SKM-1 (cell line): ENCODE measurements at regions not wholly inside any gene's neighbourhood (a gene's known extent, or its start where the extent isn't known, plus 50 kb on each side); places are given as distances from the start of the nearest gene placed in this dataset.
"Not testable (repeated sequence)": the region's sequence is repeated elsewhere in the genome, so short reads cannot be mapped to it uniquely, and the experiment has no call there.

Source experiments
- DNase-seq: peaks from one replicate; lab custom pipeline; 2025; ENCODE audit not compliant: unreplicated experiment; lab: John Stamatoyannopoulos, UW

DNA sequence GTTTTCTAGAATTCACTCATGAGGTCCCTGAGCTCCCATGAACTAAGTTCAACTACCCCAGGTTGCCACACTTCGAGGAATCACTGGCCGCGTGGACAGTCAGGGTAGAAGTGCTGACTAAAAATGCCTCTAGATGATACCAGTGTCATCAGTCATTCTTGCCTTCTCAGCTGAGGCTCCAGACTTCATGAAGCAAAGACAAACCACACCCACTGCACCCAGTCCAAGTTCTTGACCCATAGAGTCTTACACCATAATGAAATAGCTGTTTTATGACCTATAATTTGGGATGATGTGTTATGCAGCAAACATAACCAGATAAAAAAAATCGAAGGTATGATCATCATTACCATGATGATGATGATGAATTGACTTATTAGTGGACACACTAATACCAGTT, 632.9 kb upstream of the TLE4 start:
- no peak for DNase-seq

DNA sequence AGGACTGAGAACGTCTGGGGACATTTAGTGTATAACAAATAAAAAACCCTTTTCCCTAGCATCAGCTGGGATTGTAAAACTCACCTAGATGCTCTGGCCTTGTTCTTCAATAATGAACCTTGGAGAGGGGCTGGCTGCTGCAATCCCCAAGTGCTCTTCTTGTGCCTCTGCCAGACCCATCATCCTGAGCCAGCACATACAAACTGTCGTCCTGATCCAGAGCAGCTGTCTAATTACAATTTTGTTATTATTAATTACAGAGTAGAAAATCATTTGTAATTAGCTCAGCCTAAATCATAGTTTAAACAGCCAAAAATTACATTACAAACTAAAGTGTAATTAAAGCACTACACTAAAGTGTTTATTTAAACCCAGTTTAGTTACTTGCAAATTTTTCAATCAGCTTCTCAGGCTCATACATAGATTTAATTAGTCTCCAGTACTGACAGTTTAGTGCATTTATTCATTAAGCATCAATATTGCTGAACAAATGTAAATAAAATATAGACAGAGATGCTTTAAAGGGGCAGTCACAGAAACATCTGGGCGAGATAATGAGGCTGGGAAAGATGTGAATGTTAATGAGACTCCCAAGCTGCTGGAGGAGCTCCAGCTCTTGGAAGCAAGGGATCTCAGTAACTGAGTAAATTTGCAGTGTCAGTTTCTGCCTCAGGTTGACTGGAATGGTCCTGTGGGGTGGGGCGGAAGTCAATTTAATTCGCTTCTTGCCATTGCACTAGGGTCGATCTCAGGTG, 632.3 kb upstream of the TLE4 start:
- DNase-seq, result no peak

DNA sequence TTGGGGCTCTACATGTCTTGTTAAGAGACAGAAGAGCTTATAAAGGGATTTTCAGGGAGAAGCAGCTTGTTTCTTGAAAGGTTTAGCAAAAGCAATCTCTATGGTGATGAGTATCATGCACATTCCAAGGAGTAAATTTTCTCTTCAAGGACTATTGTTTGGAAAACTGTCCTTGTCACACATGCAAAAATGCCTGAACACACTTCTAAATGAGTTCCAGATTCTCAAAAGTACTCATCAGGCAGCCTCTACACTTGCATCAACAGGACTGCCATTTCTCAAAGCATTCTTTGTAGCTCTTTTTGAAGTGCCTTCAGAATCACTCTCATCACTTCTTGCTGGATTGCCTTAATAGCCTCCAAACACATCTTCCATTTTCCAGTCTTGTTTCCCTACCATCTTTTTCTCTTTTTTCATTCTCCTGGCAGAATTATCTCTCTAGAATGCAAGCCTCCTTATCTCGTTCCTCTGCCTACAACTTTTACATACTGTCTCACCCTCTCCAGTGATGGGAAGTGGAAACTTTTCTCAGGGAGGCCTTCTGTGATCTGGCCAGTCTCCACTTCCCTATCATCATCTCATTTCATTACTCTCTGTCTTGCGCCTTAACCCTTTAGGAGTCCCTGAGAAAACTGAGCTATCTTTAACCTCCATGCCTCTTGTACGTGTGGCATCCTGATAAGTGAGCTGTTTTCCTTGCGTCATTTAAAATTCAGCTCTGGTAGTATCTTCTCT, 631.5 kb upstream of the TLE4 start:
- DNase-seq, result no peak

DNA sequence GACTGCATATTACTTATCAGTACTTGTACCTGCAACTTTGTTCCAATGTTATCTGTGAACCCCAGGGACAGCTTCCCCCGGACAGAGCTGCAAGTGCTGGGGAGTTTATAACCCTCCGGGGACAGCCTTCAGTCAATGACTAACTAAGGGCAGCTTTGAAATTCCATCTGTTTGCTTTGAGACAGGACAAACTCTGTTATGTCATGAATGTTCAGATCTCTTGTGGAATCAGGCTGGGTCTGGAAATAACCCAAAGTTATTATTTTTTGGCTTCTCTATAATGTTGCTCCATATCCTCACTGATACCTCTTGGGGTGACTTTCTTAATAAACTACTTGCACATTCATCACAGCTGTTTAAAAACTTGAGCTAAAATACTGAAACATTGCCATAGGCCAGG, 617.5 kb upstream of the TLE4 start:
- DNase-seq, result no peak

DNA sequence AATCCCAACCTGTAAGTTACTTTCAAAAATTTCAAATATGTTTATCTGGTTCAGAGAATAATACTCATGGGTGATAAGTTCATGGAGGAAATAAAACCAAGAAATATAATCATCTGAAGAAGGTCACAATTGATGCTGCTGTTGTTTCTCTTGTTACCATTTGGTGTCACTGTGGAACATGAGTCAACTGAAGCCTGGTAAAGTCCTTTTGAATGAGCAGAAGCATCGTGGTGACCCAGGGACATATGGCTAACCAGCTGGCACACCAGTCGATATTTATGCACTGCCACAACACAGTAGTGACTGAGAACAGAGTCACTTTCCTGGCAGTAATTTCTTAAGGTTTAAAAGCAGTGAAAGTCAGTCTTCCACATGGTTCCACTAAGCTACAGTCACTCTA, 612.9 kb upstream of the TLE4 start:
- DNase-seq, result no peak

DNA sequence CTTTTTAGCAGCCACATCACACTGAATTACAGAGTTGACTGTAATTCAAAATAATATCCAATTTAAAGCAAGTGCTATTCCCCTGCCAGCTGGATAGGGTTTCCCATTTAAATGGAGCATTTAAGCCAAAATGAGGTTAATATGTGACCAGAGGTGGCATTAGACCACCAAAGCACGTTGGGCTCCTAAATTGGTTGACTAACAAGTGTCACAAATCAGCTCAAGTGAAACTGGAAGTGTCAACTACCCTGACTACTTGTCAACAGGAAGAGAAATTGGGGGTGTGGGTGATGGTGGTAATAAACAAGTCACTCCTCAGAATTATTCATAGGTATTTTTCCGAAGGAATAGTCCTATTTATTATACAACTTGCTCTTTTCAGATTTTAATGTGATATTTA, 609.6 kb upstream of the TLE4 start:
- DNase-seq, result no peak

DNA sequence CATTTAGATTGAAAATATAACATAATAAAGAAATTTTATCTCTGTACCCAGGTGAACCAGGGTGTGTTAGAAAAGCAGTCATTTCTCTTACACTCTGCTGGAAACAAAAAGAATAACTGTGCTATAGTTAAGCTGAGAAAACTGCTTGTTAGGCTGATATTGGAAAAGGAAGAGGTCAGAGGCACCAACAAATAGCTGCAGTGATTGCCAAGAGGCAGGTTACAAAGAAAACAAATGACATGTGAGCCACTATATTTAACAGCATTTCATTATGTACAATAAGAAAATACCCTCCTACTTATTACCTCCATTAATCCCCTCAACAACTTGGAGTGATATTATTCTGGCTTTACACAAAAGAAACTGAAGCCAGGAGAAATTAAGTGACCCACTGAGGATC, 607.9 kb upstream of the TLE4 start:
- DNase-seq, result no peak

DNA sequence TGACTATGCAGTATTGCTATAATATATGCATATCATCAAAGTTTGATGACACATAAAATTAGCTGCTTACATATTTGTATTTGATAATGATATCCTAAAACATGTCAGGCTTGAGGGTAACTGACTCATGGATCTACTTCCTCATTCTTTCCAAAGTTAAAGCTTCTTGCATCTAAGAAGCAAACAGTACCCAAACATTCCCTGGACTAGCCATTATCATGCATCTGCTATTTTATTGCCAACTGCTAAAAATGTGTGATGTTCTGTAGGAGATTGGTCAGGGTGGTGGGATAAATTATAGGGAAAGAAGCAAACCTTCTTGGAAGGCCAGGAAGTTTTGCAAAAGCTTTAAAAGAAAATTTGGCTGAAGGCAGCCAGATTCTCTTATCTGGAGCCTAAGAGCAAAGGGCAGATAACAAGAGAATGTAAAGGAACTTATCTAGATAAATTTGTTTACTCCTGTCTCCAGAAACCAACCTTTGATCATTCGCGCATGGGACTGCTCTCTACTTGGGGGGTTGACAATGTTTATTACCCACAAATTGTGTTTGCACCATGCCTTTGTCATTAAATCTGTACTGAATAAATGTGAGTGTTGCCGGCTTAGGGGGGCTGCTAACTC, 604.1 kb upstream of the TLE4 start:
- DNase-seq, result no peak

DNA sequence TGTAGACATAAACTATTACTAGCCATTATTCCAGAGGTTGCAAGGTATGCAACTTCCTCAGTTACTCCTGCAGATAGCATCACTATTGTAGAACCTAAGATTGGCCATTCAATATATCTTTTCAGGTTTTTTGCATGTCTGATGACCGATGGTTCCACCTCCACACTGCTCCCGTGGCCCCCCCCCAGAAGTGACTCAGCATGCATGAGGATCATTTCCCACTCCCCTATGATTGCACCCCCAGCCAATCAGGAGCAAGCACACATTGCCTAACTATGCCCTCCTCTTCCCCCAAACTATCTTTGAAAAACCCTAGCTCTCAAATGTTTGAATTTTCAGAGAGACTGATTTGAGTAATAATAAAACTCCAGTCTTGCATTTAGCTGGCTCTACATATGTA, 601.4 kb upstream of the TLE4 start:
- DNase-seq, result no peak

DNA sequence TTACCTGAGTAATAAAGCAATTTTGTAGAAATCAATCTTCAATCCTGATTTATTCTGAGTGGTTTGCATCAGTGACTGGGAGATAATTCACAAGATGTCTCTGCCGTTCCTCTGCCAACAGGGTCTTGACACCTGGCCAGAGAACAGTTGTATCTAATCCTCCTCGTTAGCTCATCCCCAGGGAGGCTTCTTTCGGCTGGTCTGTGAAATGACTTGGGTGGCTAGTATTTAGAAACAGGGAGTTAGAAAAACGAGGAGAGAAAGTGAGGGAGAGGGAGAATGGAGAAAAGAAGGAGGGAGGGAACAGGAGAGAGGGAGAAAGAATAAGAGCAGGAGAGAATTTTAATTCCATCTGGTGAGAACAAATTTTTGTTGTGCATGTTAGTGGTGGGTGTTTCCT, 600.2 kb upstream of the TLE4 start:
- no peak for DNase-seq

DNA sequence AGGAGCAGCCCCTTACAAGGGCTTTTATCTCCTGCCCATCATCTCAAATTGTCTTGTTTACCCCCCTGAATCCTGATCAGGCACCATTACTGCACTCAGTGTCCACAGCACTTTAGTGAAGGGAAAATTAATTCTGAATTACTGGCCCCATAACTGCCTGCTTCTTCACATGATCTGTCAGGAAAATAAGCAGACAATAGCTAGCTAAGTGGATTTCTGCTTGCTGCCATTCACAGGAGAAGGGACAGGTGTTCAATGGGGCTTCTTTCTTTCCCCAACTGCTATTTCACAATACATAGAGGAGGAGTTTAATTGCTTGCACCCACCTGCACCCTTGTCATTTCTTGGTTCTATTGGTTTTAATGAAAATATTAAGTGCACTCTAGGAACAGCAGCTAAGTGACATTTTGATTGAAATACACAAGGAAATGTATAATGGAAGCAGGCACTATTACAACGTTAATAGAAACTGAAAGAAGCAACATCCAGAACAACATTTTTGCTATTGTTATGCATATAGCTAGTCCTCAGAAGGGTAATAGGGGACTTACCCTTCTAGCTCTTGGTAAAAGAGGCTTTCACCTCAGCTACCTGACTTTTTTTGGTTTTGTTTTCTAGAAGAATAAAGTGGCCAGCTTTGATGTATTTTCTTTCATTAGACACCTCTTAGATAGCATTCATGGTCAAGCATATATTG, 599.3 kb upstream of the TLE4 start:
- no peak for DNase-seq

DNA sequence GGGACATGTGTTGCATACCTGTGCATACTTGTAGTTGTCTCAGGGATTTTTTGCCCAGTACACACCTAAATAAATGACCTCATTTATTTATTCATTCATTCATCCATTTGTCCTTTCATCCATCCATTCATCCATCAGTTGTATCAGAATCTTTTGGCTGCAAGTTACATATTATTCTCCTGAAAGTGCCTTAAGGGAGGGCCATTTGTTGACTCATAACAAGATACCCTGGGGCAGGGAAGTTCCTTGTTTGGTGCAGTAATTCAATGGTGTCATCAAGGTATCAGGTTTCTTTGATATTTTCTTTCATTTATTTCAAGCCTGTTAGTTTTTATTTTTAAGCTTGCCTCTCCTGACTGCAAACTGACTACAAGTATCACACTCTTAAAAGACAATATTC, 597.9 kb upstream of the TLE4 start:
- no peak for DNase-seq

DNA sequence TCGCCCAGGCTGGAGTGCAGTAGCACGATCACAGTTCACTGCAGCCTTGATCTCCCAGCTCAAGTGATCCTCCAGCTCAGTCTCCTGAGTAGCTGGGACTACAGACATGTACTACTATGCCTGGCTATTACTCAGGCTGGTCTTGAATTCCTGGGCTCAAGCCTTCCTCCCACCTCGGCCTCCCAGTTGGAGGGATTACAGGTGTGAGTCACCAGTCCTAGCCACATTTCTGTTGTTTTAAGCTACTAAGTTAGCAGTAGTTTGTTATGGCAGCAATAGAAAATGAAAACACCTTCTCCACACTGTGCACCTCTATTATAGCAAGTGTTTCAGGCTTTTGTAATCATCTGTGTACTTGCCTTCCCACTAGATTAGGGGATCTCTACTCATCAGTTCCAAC, 588.9 kb upstream of the TLE4 start:
- no peak for DNase-seq

DNA sequence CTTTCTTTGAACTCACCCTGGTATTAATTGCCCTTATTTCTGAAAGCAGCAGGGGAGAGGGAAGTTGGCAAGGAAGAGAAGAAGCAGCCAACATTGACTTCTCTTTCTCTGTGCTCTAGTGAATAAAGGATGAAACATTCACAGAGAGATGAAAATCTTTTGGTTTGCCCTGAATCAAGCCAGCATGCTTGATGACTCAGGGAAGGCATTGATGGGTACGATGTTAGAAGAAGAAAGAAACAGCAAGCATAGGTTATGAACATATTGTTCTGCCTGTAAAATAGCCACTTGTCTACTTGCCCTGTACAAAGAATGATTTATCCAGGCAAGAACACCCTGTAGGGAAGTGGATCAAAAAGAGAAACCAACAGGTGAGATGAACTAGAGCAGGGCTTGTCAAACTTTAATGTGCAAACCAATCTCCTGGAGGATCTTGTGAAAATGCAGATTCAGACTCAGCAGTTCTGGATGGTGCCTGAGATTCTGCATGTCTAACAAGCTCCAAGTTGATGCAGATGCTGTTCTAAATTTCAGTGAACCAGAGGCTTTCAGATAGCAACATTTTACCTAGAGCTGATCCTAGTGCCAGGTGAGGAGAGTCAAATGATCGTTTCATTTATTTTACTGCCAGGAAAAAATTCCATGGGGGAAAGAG, 586.6 kb upstream of the TLE4 start:
- DNase-seq, result no peak

DNA sequence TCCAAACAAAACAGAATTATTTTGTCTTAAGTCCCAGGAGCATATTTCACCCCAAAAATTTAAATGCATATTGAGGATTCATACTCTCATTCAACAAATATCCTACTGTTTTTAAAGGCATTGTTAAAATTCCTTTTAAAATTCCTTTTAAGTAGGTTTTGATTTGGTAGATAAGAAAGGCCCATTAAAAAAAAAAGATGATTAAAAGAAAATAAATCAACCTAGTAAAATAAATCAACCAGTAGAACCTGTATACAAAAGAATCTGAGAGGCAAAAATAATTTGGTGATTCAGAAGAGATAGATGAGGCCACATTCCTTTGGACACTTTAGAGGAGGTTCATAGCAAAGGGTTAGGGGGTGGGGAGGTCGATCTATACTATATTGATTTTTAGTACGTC, 585.3 kb upstream of the TLE4 start:
- DNase-seq, result no peak

DNA sequence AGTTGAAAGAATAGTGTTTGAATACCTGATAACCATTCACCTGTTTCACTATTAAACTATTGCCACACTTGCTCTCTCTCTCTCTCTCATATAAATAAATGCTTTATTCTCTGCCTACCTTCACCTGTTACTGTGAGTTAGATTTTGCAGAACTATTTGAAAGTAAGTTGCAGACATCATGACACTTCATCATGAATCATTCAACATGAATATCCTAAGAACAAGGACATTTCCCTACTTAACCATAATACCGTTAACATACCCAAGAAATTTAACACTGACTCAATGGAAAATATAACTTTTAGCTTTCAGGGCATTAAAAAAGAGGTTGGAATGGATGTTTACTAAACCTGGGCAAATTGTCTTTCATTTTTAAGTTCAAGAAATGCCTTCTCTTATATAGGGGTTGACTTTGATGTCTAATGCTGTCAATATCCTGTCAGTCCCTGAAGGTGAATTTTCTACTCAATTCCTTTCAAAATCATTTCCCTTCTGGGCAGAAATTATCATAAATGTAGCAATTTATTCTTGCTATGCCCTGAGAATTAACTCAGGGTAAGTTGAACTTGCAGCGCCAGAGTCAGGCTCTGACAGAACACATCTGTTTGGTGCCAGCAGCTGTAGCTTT, 582.6 kb upstream of the TLE4 start:
- no peak for DNase-seq

DNA sequence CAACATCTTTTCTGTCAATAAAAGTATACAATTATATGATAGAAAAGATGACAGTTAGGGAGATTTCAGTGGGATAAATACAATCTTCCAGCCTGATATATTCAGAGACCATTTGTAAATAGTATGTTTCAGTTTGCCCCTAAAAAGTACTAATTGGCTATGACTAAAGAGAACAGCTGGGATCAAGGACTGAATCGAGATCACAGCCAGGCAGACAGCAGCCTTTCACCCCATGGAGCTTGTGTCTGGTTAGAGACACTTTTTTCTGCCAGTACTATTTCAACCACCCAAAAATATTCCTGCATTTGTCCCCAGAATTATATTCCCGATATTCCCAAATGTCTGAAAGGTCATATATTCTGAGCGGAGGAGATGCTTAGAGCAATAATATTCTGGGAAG, 577.3 kb upstream of the TLE4 start:
- DNase-seq, result no peak

DNA sequence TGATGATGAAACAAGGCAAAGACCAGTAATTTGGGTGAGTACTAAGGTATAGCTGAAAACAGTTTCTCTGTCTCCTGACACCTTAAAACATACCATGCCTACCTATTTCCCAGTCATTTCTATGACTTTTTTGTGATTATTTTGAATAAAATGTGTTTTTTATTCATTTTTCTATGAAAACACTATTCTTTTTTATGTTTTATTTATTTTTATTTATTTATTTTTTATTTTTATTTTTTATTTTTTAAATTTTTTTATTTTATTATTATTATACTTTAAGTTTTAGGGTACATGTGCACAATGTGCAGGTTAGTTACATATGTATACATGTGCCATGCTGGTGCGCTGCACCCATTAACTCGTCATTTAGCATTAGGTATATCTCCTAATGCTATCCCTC, 576.8 kb upstream of the TLE4 start:
- not testable (repeated sequence) for DNase-seq

DNA sequence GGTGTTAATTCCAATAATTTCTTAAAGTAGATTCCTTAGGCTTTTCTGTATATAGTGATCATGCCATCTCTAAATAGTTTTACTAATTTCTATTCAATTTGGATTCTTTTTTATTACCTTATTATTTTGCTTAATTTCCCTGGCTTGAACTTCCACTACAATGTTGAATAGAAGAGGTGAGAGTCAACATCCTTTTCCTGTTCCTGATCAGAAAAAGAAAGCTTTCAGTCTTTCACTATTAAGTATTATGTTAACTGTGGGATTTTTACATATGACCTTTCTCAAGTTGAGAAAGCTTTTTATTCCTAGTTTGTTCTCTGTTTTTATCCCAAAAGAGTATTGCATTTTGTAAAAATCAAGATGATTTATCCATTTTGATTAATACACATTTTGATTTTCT, 574.5 kb upstream of the TLE4 start:
- DNase-seq, result no peak

DNA sequence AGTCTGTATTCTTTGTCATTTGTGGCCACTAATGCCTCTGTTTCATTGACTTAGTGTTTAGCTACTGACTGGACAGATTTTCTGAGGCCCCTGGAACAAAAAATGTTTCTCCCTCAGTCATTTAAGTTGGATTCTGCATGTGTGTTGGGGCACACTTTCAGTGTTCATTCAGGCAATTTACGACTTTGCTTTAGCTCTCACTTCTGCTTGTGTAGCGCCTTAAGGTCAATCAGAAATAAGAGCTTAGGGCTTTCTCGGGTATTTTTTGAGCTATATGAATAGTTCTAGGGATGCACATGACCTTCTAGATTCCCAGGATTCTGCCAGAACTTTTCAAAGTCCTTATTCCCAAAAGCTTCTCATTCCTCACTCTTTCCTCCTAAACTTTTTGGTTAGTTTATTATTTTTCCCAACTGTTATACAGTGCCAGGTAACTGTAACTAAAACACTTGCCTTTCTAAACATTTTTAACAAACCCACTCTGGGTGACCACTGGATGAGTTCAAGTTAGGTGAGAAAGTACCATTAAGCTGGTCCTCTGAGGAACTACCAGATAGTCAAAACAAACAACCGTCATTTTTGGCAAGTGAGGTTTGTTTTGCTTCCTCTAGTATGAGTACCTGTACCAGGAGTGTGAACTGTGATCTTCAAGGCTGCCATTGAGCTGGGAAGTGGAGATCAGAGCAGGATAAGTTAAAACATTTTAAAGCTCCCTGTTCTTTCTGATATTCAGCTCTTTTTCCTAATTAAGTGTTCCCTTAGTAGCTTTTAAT, 571.3 kb upstream of the TLE4 start:
- no peak for DNase-seq
